GM12872 (cell line): ENCODE measurements at regions not wholly inside any gene's neighbourhood (a gene's known extent, or its start where the extent isn't known, plus 50 kb on each side); places are given as distances from the start of the nearest gene placed in this dataset.

Experiments
- TF ChIP-seq, protein P1 (sequence below): IDR thresholded peaks from 3 replicates; pipeline ENCODE4 v1.5.1; 2011; ENCODE audit warnings: low read depth, mild to moderate bottlenecking, low read length, moderate library complexity; ENCODE audit not compliant: insufficient read depth

DNA sequence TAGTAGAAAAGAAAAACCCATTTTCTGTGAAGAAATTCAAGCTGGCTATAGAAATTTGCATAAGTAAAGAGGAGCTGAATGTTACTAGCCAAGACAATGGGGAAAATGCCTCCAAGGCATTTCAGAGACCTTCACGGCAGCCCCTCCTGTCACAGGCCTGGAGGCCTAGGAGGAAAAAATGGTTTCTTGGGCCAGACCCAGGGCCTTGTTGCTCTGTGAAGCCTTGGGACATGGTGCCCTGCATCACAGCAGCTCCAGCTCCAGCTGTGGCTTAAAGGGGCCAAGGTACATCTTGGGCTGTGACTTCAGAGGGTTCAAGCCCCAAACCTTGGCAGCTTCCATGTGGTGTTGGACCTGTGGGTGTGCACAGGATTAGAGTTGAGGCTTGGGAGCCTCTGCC, 130.0 kb upstream of the DMRTA1 start:
- TF ChIP-seq, protein P1, sequence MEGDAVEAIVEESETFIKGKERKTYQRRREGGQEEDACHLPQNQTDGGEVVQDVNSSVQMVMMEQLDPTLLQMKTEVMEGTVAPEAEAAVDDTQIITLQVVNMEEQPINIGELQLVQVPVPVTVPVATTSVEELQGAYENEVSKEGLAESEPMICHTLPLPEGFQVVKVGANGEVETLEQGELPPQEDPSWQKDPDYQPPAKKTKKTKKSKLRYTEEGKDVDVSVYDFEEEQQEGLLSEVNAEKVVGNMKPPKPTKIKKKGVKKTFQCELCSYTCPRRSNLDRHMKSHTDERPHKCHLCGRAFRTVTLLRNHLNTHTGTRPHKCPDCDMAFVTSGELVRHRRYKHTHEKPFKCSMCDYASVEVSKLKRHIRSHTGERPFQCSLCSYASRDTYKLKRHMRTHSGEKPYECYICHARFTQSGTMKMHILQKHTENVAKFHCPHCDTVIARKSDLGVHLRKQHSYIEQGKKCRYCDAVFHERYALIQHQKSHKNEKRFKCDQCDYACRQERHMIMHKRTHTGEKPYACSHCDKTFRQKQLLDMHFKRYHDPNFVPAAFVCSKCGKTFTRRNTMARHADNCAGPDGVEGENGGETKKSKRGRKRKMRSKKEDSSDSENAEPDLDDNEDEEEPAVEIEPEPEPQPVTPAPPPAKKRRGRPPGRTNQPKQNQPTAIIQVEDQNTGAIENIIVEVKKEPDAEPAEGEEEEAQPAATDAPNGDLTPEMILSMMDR = no peak

DNA sequence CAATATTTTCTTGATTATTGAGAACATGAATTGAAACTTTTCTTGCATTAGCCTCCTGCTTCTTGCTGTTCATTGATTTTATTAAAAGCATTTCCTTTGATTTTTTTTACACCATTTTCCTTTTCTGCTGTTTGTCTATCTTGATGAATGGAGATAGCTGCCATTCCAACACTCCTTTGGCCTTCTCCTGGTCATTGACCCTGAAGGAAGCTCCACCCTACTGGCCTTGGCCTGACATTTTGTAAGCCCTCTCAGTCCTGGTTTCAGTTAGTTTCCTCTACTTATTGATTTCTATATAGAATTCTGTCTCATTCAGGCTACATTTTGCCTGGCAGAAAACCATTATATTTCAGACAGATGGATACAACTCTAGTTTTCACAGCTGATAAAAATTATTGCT, 115.1 kb upstream of the DMRTA1 start:
- TF ChIP-seq, protein P1 = no peak

GRCh38 chr9:22332202-22332601, 114.4 kb upstream of the DMRTA1 start:
- TF ChIP-seq, protein P1 = no peak

DNA sequence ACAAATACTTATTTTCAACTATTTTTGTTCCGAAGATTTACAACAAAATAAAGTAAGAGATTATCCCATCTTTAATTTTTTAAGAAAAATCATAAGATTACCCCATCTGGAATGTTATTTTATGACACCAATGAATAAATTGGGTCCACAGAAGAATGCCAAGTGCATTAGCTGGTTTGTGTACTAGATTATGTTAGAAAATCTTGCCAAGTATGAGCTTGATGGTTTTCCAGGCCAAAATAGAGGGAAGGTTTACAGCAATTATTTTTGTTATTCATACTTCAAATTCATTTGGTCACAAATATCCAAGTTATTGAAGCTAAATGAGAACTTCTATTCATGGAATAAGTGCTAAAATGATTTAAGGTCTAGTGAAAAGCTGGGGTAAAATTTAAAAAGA, 109.4 kb upstream of the DMRTA1 start:
- TF ChIP-seq, protein P1 = no peak

GRCh38 chr9:22342491-22343217, 104.0 kb upstream of the DMRTA1 start:
- TF ChIP-seq, protein P1 = no peak

- TF ChIP-seq, protein P1 = no peak
Measured at GRCh38 chr9:22343218-22343611, 103.4 kb upstream of the DMRTA1 start.

GRCh38 chr9:22354699-22355384, 91.8 kb upstream of the DMRTA1 start:
- TF ChIP-seq, protein P1 = no peak
